GM18861 (cell line): ENCODE measurements at regions not wholly inside any gene's neighbourhood (a gene's known extent, or its start where the extent isn't known, plus 50 kb on each side); places are given as distances from the start of the nearest gene placed in this dataset.
"Not testable (repeated sequence)": the region's sequence is repeated elsewhere in the genome, so short reads cannot be mapped to it uniquely, and the experiment has no call there.

Experiments used
- ATAC-seq: cut with Tn5 transposase; IDR thresholded peaks from one replicate; pipeline ENCODE4 v1.9.1; 2021; ENCODE audit not compliant: unreplicated experiment

GRCh38 chr5:35561396-35561795, 56.3 kb upstream of the SPEF2 start:
- no peak for ATAC-seq

GRCh38 chr5:35557748-35558147, 59.9 kb upstream of the SPEF2 start:
- ATAC-seq = no peak

- ATAC-seq = no peak
Measured at GRCh38 chr5:35557199-35557598, 60.5 kb upstream of the SPEF2 start.

- no peak for ATAC-seq
Measured at GRCh38 chr5:35554016-35554415, 63.6 kb upstream of the SPEF2 start.

- no peak for ATAC-seq
Measured at GRCh38 chr5:35545190-35545589, 72.5 kb upstream of the SPEF2 start.

- ATAC-seq = no peak
Measured at GRCh38 chr5:35543408-35543807, 74.3 kb upstream of the SPEF2 start.

- no peak for ATAC-seq
Measured at GRCh38 chr5:35540002-35540401, 77.7 kb upstream of the SPEF2 start.

- no peak for ATAC-seq
Measured at GRCh38 chr5:35538198-35538931, 79.3 kb upstream of the SPEF2 start.

GRCh38 chr5:35533156-35533555, 84.5 kb upstream of the SPEF2 start:
- no peak for ATAC-seq

GRCh38 chr5:35531553-35531952, 86.1 kb upstream of the SPEF2 start:
- not testable (repeated sequence) for ATAC-seq

GRCh38 chr5:35518104-35518503, 99.6 kb upstream of the SPEF2 start:
- peak; percentile 100 for ATAC-seq

GRCh38 chr5:35516271-35516670, 101.4 kb upstream of the SPEF2 start:
- no peak for ATAC-seq

- no peak for ATAC-seq
Measured at GRCh38 chr5:35513612-35514011, 104.1 kb upstream of the SPEF2 start.

GRCh38 chr5:35502206-35502605, 115.5 kb upstream of the SPEF2 start:
- ATAC-seq = no peak

- ATAC-seq = no peak
Measured at GRCh38 chr5:35488791-35489190, 128.9 kb upstream of the SPEF2 start.

GRCh38 chr5:35488055-35488454, 129.6 kb upstream of the SPEF2 start:
- ATAC-seq = no peak

- no peak for ATAC-seq
Measured at GRCh38 chr5:35487233-35488025, 130.2 kb upstream of the SPEF2 start.

GRCh38 chr5:35485487-35485886, 132.2 kb upstream of the SPEF2 start:
- no peak for ATAC-seq

- ATAC-seq = peak; percentile 36
Measured at GRCh38 chr5:35484241-35484640, 133.4 kb upstream of the SPEF2 start.

GRCh38 chr5:35483780-35484179, 133.9 kb upstream of the SPEF2 start:
- ATAC-seq = peak; percentile 47

- ATAC-seq = peak; percentile 22
Measured at GRCh38 chr5:35483191-35483590, 134.5 kb upstream of the SPEF2 start.

- no peak for ATAC-seq
Measured at GRCh38 chr5:35482167-35482755, 135.4 kb upstream of the SPEF2 start.
